H1 (cell line): ENCODE measurements at regions not wholly inside any gene's neighbourhood (a gene's known extent, or its start where the extent isn't known, plus 50 kb on each side); places are given as distances from the start of the nearest gene placed in this dataset.

Experiments
- CTBP2 ChIP-seq: IDR thresholded peaks from 2 replicates; pipeline ENCODE4 v1.7.0; 2011; ENCODE audit warnings: borderline replicate concordance, mild to moderate bottlenecking, moderate library complexity, mixed read lengths, low read length; ENCODE audit not compliant: insufficient read depth, insufficient read length
- SIX5 ChIP-seq: IDR thresholded peaks from 2 replicates; pipeline ENCODE4 v1.6.1; 2011; ENCODE audit warnings: mild to moderate bottlenecking, low read depth, low read length
- YY1 ChIP-seq: IDR thresholded peaks from 2 replicates; pipeline ENCODE4 v1.6.1; 2011; ENCODE audit warnings: low read depth, mild to moderate bottlenecking, low read length
- TF ChIP-seq, protein P1 (sequence below): IDR thresholded peaks from 2 replicates; pipeline ENCODE4 v1.6.1; 2012; ENCODE audit warnings: inconsistent platforms

DNA sequence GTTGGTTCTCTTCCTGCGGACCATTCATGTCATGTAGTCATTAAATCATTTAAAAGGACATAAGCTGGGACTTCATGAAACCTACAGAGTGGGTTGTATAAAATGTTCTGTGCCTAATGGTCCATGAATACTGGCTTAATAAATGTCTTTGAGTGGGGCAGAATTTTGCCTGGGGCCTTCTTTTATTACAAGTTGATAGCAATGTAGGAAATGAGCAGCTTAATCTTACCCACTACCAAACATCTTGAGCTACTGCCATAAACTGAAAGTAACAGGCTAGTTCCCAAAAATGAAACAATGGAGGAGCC lies 130.9 kb downstream of the TMEM17 start (continued):
- TF ChIP-seq, protein P1, sequence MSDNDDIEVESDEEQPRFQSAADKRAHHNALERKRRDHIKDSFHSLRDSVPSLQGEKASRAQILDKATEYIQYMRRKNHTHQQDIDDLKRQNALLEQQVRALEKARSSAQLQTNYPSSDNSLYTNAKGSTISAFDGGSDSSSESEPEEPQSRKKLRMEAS: no peak
- TF ChIP-seq YY1 (no peak), SIX5 (no peak), CTBP2 (no peak)
- TF ChIP-seq, all 59 proteins: peak for 0
